IMR-90 (cell line): ENCODE measurements at regions not wholly inside any gene's neighbourhood (a gene's known extent, or its start where the extent isn't known, plus 50 kb on each side); places are given as distances from the start of the nearest gene placed in this dataset.

Experiments
- ATAC-seq: fragments of 200-7000 bp; cut with Tn5 transposase; 2 replicates; pipeline ENCODE4 v1.9.1; 2020; ENCODE audit warnings: low read depth, mild to moderate bottlenecking, moderate library complexity
- BruUV-seq: library from RNA; stranded (reverse); fragments of 400-500 nt; replicated peaks from 2 replicates; lab custom pipeline; 2021; lab: Mats Ljungman, UMichigan
- CTCF ChIA-PET: fragments of 300-600 bp; formaldehyde crosslinking; extraction: SDS; loops from one replicate; lab custom pipeline; 2021; ENCODE audit warnings: antibody characterized with exemption; lab: Yijun Ruan, JAX
- POLR2A ChIA-PET: fragments of 300-600 bp; sonication (Branson Sonifier 250); formaldehyde crosslinking; loops from one replicate; lab custom pipeline; 2022; ENCODE audit warnings: antibody characterized with exemption; ENCODE audit not compliant: unreplicated experiment; lab: Charles Lee
- DNase-seq: peaks from one replicate; pipeline ENCODE4 v3.0.0; 2013
- H2AFZ ChIP-seq: replicated peaks from 2 replicates; pipeline ENCODE3; 2013; ENCODE audit warnings: low read length, mild to moderate bottlenecking; ENCODE audit not compliant: poor library complexity
- H2AK5ac ChIP-seq: 2 replicates; pipeline ENCODE4 v1.6.1; 2013; ENCODE audit warnings: low read depth, low read length, inconsistent platforms
- H2AK9ac ChIP-seq: replicated peaks from 2 replicates; pipeline ENCODE3; 2013; ENCODE audit warnings: mild to moderate bottlenecking, low read depth, low read length, moderate library complexity; ENCODE audit not compliant: poor library complexity
- H2BK120ac ChIP-seq: 2 replicates; pipeline ENCODE4 v1.6.1; 2013; ENCODE audit warnings: low read depth, low read length, inconsistent platforms
- H2BK15ac ChIP-seq: 3 replicates; pipeline ENCODE4 v1.6.1; 2013; ENCODE audit warnings: low read depth, low read length, inconsistent platforms
- H2BK20ac ChIP-seq: 2 replicates; pipeline ENCODE4 v1.6.1; 2013; ENCODE audit warnings: low read depth, mild to moderate bottlenecking, inconsistent platforms, low read length, moderate library complexity
- H2BK5ac ChIP-seq: 2 replicates; pipeline ENCODE4 v1.6.1; 2013; ENCODE audit warnings: mild to moderate bottlenecking, low read depth, low read length, inconsistent platforms; ENCODE audit not compliant: poor library complexity, severe bottlenecking
- H3K14ac ChIP-seq: replicated peaks from 2 replicates; pipeline ENCODE4 v1.6.1; 2013; ENCODE audit warnings: low read depth, low read length, inconsistent platforms
- H3K18ac ChIP-seq: 2 replicates; pipeline ENCODE4 v1.6.1; 2013; ENCODE audit warnings: low read depth, low read length, control low read depth
- H3K23ac ChIP-seq: 2 replicates; pipeline ENCODE4 v1.6.1; 2013; ENCODE audit warnings: low read depth, low read length, inconsistent platforms
- H3K27ac ChIP-seq: 2 replicates; pipeline ENCODE4 v1.5.1; 2013; ENCODE audit warnings: mild to moderate bottlenecking, control low read depth, low read length; ENCODE audit not compliant: insufficient read depth
- H3K27me3 ChIP-seq: 2 replicates; pipeline ENCODE4 v1.6.1; 2013; ENCODE audit warnings: low read length; ENCODE audit not compliant: control insufficient read depth, insufficient read depth
- H3K36me3 ChIP-seq: 2 replicates; pipeline ENCODE4 v1.6.1; 2013; ENCODE audit warnings: low read length, mixed read lengths; ENCODE audit not compliant: control insufficient read depth, insufficient read depth
- H3K4ac ChIP-seq: 2 replicates; pipeline ENCODE4 v1.6.1; 2013; ENCODE audit warnings: low read depth, low read length, inconsistent platforms
- H3K4me1 ChIP-seq: 2 replicates; pipeline ENCODE4 v1.6.1; 2013; ENCODE audit warnings: low read length, mixed read lengths; ENCODE audit not compliant: control insufficient read depth, insufficient read depth
- H3K4me2 ChIP-seq: 2 replicates; pipeline ENCODE4 v1.6.1; 2013; ENCODE audit warnings: low read depth, mild to moderate bottlenecking, control low read depth, low read length, moderate library complexity
- H3K4me3 ChIP-seq: 2 replicates; pipeline ENCODE4 v1.5.1; 2013; ENCODE audit warnings: low read depth, mild to moderate bottlenecking, control low read depth, low read length, moderate library complexity; ENCODE audit not compliant: insufficient read depth
- H3K56ac ChIP-seq: 2 replicates; pipeline ENCODE4 v1.6.1; 2013; ENCODE audit warnings: low read length, inconsistent platforms; ENCODE audit not compliant: insufficient read depth; ENCODE audit errors: extremely low read depth
- H3K79me1 ChIP-seq, 2 experiments: 2 replicates each; pipeline ENCODE4 v1.6.1; 2013; ENCODE audit warnings: low read length in 2 of 2, inconsistent platforms in 1 of 2, low read depth in 1 of 2
- H3K9ac ChIP-seq: 2 replicates; pipeline ENCODE4 v1.6.1; 2013; ENCODE audit warnings: low read depth, low read length, control low read depth
- H3K9me1 ChIP-seq: 2 replicates; pipeline ENCODE4 v1.6.1; 2013; ENCODE audit warnings: low read length, inconsistent platforms; ENCODE audit not compliant: insufficient read depth
- H3K9me3 ChIP-seq: 2 replicates; pipeline ENCODE4 v1.6.1; 2013; ENCODE audit warnings: low read length; ENCODE audit not compliant: control insufficient read depth, insufficient read depth
- H4K20me1 ChIP-seq: 2 replicates; pipeline ENCODE4 v1.6.1; 2013; ENCODE audit warnings: low read length, inconsistent platforms; ENCODE audit not compliant: insufficient read depth
- H4K5ac ChIP-seq: 2 replicates; pipeline ENCODE4 v1.6.1; 2013; ENCODE audit warnings: mild to moderate bottlenecking, low read depth, low read length, control low read depth
- H4K8ac ChIP-seq, 2 experiments: 2 replicates each; pipeline ENCODE4 v1.6.1; 2013; ENCODE audit warnings: low read depth in 2 of 2, low read length in 2 of 2, control low read depth in 1 of 2, inconsistent platforms in 1 of 2
- H4K91ac ChIP-seq: 2 replicates; pipeline ENCODE4 v1.6.1; 2013; ENCODE audit warnings: low read depth, low read length, inconsistent platforms; ENCODE audit not compliant: insufficient read depth
- BHLHE40 ChIP-seq: fragments of 150-350 bp; IDR thresholded peaks from 2 replicates; pipeline ENCODE4 v1.6.1; 2016; ENCODE audit warnings: mild to moderate bottlenecking, low read depth, low read length
- CEBPB ChIP-seq: IDR thresholded peaks from 2 replicates; pipeline ENCODE4 v1.6.1; 2012; ENCODE audit warnings: low read depth, low read length, improper control_type of control experiment
- CHD1 ChIP-seq: IDR thresholded peaks from 2 replicates; pipeline ENCODE4 v1.6.1; 2012; ENCODE audit warnings: low read depth, low read length, improper control_type of control experiment
- FOS ChIP-seq: fragments of 150-350 bp; IDR thresholded peaks from 2 replicates; pipeline ENCODE4 v1.6.1; 2016; ENCODE audit warnings: low read depth, low read length
- MAFK ChIP-seq: IDR thresholded peaks from 2 replicates; pipeline ENCODE4 v1.6.1; 2012; ENCODE audit warnings: low read depth, low read length, improper control_type of control experiment
- MAZ ChIP-seq: IDR thresholded peaks from 2 replicates; pipeline ENCODE4 v1.6.1; 2012; ENCODE audit warnings: low read depth, mild to moderate bottlenecking, low read length, improper control_type of control experiment, moderate library complexity, borderline replicate concordance
- NFE2L2 ChIP-seq: fragments of 150-350 bp; IDR thresholded peaks from 2 replicates; pipeline ENCODE4 v1.6.1; 2016; ENCODE audit warnings: low read depth, mild to moderate bottlenecking, low read length
- POLR2A ChIP-seq: IDR thresholded peaks from 2 replicates; pipeline ENCODE4 v1.6.1; 2012; ENCODE audit warnings: mild to moderate bottlenecking, low read depth, low read length
- RAD21 ChIP-seq: IDR thresholded peaks from 2 replicates; pipeline ENCODE4 v1.6.1; 2012; ENCODE audit warnings: low read length, improper control_type of control experiment
- RCOR1 ChIP-seq: IDR thresholded peaks from 2 replicates; pipeline ENCODE4 v1.6.1; 2012; ENCODE audit warnings: mild to moderate bottlenecking, low read length, improper control_type of control experiment; ENCODE audit not compliant: insufficient replicate concordance
- RFX5 ChIP-seq: IDR thresholded peaks from 2 replicates; pipeline ENCODE4 v1.8.0; 2012; ENCODE audit warnings: low read depth, mild to moderate bottlenecking, low read length, moderate library complexity
- SMC3 ChIP-seq: fragments of 150-350 bp; IDR thresholded peaks from 2 replicates; pipeline ENCODE4 v1.6.1; 2016; ENCODE audit warnings: low read depth, mild to moderate bottlenecking, antibody characterized with exemption, low read length, moderate library complexity
- WGBS, 2 experiments: methylation state at CpG; one replicate each; pipeline versions ENCODE4 v1.1.5 to v1.1.7; 2013; ENCODE audit warnings: missing lambda C conversion rate in 2 of 2; ENCODE audit not compliant: insufficient read length in 1 of 2; ENCODE audit errors: extremely low coverage in 2 of 2; 5-methylcytosine and 5-hydroxymethylcytosine counted together
- dilution Hi-C: fragments of 300-500 bp; cut with HindIII; formaldehyde crosslinking; loops from one replicate; pipeline ENCODE4 v1.14.3; 2018; ENCODE audit warnings: low sequenced_read_pairs; ENCODE audit not compliant: unreplicated experiment
- in situ Hi-C: fragments of 300-500 bp; cut with MboI; formaldehyde crosslinking; loops from 3 replicates; pipeline ENCODE4 v1.14.3; 2019; ENCODE audit warnings: low sequenced_read_pairs, inconsistent platforms, mixed read lengths
- intact Hi-C: fragments of 100-400 bp; cut with micrococcal nuclease; formaldehyde crosslinking; loops from 2 replicates; pipeline ENCODE4 v1.10.0; 2022
- TF ChIP-seq, protein P1 (sequence below): conservative IDR thresholded peaks from 2 replicates; pipeline ENCODE4 v1.5.1; 2012; ENCODE audit warnings: mild to moderate bottlenecking, low read depth, low read length, improper control_type of control experiment
- TF ChIP-seq, protein P2 (sequence below): fragments of 150-350 bp; IDR thresholded peaks from 2 replicates; pipeline ENCODE4 v1.6.1; 2016; ENCODE audit warnings: low read depth, mild to moderate bottlenecking, low read length, moderate library complexity, borderline replicate concordance

DNA sequence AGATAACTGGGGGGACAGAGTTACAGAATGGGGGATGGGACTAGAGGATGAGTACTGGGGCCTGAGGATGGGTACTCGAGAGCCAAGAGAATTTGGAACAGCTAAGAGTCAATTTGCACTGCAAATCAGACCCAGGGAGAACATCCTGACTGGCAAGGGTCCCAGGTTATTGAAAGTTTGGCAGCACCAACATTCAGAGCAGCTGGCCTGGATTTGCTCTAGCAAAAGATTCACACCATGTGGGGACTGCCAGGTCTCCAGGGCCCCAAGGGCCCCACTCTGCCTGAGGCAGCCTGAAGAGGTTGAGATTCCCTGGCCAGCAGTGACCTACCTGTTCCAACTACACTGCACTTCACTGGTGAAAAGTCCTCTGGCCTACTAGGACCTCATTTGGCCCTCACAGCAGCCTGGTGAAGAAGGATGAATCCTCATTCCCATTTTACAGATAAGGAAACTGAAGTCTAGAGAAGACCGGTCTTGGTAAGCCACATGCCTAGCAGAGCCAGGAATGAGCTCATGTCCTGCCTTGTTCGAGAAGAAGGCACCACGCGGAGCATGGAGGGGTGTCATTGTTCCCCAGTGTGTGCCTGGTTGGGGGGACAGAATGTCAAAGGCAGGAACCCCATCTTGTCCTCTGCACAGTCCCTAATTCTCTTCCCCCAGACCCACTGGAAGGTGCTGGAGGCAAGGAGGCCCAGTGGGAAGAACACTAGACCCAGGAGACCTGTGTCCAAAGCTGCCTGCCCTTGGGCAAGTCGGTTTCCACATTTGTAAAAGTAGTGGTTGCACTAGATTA lies 258.6 kb downstream of the TNS1 start:
- H3K27me3 ChIP-seq: no peaks in the 10 kb centered on the region
- peaks cover 2% of the 10 kb centered on the region; the same call in 1 of the 2 replicates for H3K9me3 ChIP-seq
- WGBS, 2 experiments: no CpG with 5 or more reads among the region's 6 CpGs
- H2AK9ac ChIP-seq: no peak overlapping the region
- H3K4ac ChIP-seq: no peak overlapping the region
- dilution Hi-C loops: no loop called here
- no peak overlapping the region for H4K91ac ChIP-seq
- no peak overlapping the region for H2BK15ac ChIP-seq
- ATAC-seq: no peak
- no peak overlapping the region for H3K56ac ChIP-seq
- H3K79me1 ChIP-seq: no peaks in the 10 kb centered on the region
- no peak overlapping the region for H3K4me3 ChIP-seq
- in situ Hi-C loops: no loop called here
- peak; percentile 12 for DNase-seq
- no TSS peak for BruUV-seq
- H3K27ac ChIP-seq: no peak overlapping the region
- no peak overlapping the region for H3K18ac ChIP-seq
- ChIA-PET CTCF (no interaction called here), POLR2A (no interaction called here)
- peaks cover 4% of the 10 kb centered on the region; the same call in 1 of the 2 replicates for H3K9me1 ChIP-seq
- no peaks in the 10 kb centered on the region for H3K36me3 ChIP-seq
- no peak overlapping the region for H2BK120ac ChIP-seq
- H4K8ac ChIP-seq: no peak overlapping the region
- peaks cover 7% of the 10 kb centered on the region for H3K4me1 ChIP-seq
- intact Hi-C loops: no loop called here
- H3K4me2 ChIP-seq: no peak overlapping the region
- TF ChIP-seq RCOR1 (no peak), POLR2A (no peak), RAD21 (no peak), BHLHE40 (no peak), MAFK (no peak), CEBPB (no peak), CHD1 (no peak), RFX5 (no peak), SMC3 (no peak), MAZ (no peak), FOS (no peak), NFE2L2 (no peak)
- TF ChIP-seq, protein P1, sequence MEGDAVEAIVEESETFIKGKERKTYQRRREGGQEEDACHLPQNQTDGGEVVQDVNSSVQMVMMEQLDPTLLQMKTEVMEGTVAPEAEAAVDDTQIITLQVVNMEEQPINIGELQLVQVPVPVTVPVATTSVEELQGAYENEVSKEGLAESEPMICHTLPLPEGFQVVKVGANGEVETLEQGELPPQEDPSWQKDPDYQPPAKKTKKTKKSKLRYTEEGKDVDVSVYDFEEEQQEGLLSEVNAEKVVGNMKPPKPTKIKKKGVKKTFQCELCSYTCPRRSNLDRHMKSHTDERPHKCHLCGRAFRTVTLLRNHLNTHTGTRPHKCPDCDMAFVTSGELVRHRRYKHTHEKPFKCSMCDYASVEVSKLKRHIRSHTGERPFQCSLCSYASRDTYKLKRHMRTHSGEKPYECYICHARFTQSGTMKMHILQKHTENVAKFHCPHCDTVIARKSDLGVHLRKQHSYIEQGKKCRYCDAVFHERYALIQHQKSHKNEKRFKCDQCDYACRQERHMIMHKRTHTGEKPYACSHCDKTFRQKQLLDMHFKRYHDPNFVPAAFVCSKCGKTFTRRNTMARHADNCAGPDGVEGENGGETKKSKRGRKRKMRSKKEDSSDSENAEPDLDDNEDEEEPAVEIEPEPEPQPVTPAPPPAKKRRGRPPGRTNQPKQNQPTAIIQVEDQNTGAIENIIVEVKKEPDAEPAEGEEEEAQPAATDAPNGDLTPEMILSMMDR: no peak
- TF ChIP-seq, protein P2, sequence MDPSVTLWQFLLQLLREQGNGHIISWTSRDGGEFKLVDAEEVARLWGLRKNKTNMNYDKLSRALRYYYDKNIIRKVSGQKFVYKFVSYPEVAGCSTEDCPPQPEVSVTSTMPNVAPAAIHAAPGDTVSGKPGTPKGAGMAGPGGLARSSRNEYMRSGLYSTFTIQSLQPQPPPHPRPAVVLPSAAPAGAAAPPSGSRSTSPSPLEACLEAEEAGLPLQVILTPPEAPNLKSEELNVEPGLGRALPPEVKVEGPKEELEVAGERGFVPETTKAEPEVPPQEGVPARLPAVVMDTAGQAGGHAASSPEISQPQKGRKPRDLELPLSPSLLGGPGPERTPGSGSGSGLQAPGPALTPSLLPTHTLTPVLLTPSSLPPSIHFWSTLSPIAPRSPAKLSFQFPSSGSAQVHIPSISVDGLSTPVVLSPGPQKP: no peak
- H3K23ac ChIP-seq: no peak overlapping the region
- H3K9ac ChIP-seq: no peak overlapping the region
- no peak overlapping the region for H3K14ac ChIP-seq
- no peak overlapping the region for H4K5ac ChIP-seq
- H2BK20ac ChIP-seq: no peak overlapping the region
- H2AFZ ChIP-seq: no peak overlapping the region
- H2AK5ac ChIP-seq: no peak overlapping the region; the same call in 1 of the 2 replicates
- H4K20me1 ChIP-seq: no peaks in the 10 kb centered on the region
- H2BK5ac ChIP-seq: no peak overlapping the region
